Spinal cord (tissue), 9 donors: ENCODE measurements at regions not wholly inside any gene's neighbourhood (a gene's known extent, or its start where the extent isn't known, plus 50 kb on each side); places are given as distances from the start of the nearest gene placed in this dataset.

Experiments used
- DNase-seq, 6 donors: peaks; one replicate each; pipeline versions ENCODE4 v3.0.0 to v3.0.0-alpha.2; 2013 to 2015; ENCODE audit warnings: low spot score in 6 of 6, low read depth in 4 of 6
- H3K27ac ChIP-seq: one replicate; pipeline ENCODE4 v1.5.1; 2013; ENCODE audit warnings: low read depth, low read length, control low read depth
- H3K27me3 ChIP-seq: one replicate; pipeline ENCODE4 v1.6.1; 2013; ENCODE audit warnings: low read length; ENCODE audit not compliant: control insufficient read depth, insufficient read depth
- H3K36me3 ChIP-seq: one replicate; pipeline ENCODE4 v1.6.1; 2013; ENCODE audit warnings: low read length; ENCODE audit not compliant: control insufficient read depth, insufficient read depth
- H3K4me1 ChIP-seq: one replicate; pipeline ENCODE4 v1.6.1; 2013; ENCODE audit warnings: low read length; ENCODE audit not compliant: control insufficient read depth, insufficient read depth
- H3K4me3 ChIP-seq: one replicate; pipeline ENCODE4 v1.5.1; 2013; ENCODE audit warnings: low read depth, low read length, control low read depth
- H3K9me3 ChIP-seq: one replicate; pipeline ENCODE4 v1.6.1; 2013; ENCODE audit warnings: low read length; ENCODE audit not compliant: control insufficient read depth, insufficient read depth
- WGBS: methylation state at CpG from one replicate; pipeline ENCODE4 v1.1.5; 2013; ENCODE audit warnings: missing lambda C conversion rate; ENCODE audit not compliant: insufficient coverage; 5-methylcytosine and 5-hydroxymethylcytosine counted together
- donor health status: healthy.

- 64% methylated on average over 2 of the region's 2 CpGs for WGBS
Measured at GRCh38 chr6:51531623-51532022, 555.8 kb downstream of the PKHD1 start.

GRCh38 chr6:51533962-51534361 lies 553.5 kb downstream of the PKHD1 start:
- Histone ChIP-seq H3K36me3 (no peaks in the 10 kb centered on the region), H3K27ac (no peak overlapping the region), H3K27me3 (no peaks in the 10 kb centered on the region), H3K4me3 (no peak overlapping the region), H3K9me3 (no peaks in the 10 kb centered on the region), H3K4me1 (no peaks in the 10 kb centered on the region)
- whole genome bisulfite sequencing, result 86% methylated on average over 1 of the region's 3 CpGs
- DNase-seq, result no peak

More at GRCh38 chr6:51531623-51532022, 555.8 kb downstream of the PKHD1 start:
- peak in 1 of 6 donors; percentile 60 for DNase-seq
- H3K27ac ChIP-seq, result no peak overlapping the region
- H3K4me1 ChIP-seq, result no peaks in the 10 kb centered on the region
- H3K4me3 ChIP-seq, result no peak overlapping the region
- no peaks in the 10 kb centered on the region for H3K9me3 ChIP-seq
- no peaks in the 10 kb centered on the region for H3K27me3 ChIP-seq
- no peaks in the 10 kb centered on the region for H3K36me3 ChIP-seq

- no CpG with 5 or more reads among the region's 1 CpG for WGBS
Measured at GRCh38 chr6:51535327-51535726, 552.1 kb downstream of the PKHD1 start.

GRCh38 chr6:51536728-51537127 lies 550.7 kb downstream of the PKHD1 start:
- no CpG with 5 or more reads among the region's 2 CpGs for WGBS
- Histone ChIP-seq H3K36me3 (no peaks in the 10 kb centered on the region), H3K9me3 (no peaks in the 10 kb centered on the region), H3K4me3 (no peak overlapping the region), H3K27ac (no peak overlapping the region), H3K4me1 (no peaks in the 10 kb centered on the region), H3K27me3 (no peaks in the 10 kb centered on the region)
- no peak for DNase-seq

More at GRCh38 chr6:51535327-51535726, 552.1 kb downstream of the PKHD1 start:
- Histone ChIP-seq H3K9me3 (no peaks in the 10 kb centered on the region), H3K27me3 (no peaks in the 10 kb centered on the region), H3K27ac (no peak overlapping the region), H3K4me1 (no peaks in the 10 kb centered on the region), H3K4me3 (no peak overlapping the region), H3K36me3 (no peaks in the 10 kb centered on the region)
- DNase-seq, result no peak

GRCh38 chr6:51541847-51542246 lies 545.6 kb downstream of the PKHD1 start:
- no peaks in the 10 kb centered on the region for H3K27me3 ChIP-seq
- no CpG with 5 or more reads among the region's 7 CpGs for WGBS
- peak in 4 of 6 donors; percentile 7 to 91 (median 44) for DNase-seq

GRCh38 chr6:51542475-51542874 lies 544.9 kb downstream of the PKHD1 start:
- Histone ChIP-seq H3K9me3 (no peaks in the 10 kb centered on the region), H3K36me3 (no peaks in the 10 kb centered on the region), H3K4me1 (no peaks in the 10 kb centered on the region), H3K27ac (no peak overlapping the region), H3K27me3 (no peaks in the 10 kb centered on the region), H3K4me3 (no peak overlapping the region)
- WGBS, result 78% methylated on average over 3 of the region's 4 CpGs
- peak in 1 of 6 donors; percentile 14 for DNase-seq

More at GRCh38 chr6:51541847-51542246, 545.6 kb downstream of the PKHD1 start:
- no peak overlapping the region for H3K27ac ChIP-seq
- H3K4me1 ChIP-seq, result no peaks in the 10 kb centered on the region
- no peaks in the 10 kb centered on the region for H3K36me3 ChIP-seq
- H3K4me3 ChIP-seq, result no peak overlapping the region
- no peaks in the 10 kb centered on the region for H3K9me3 ChIP-seq

GRCh38 chr6:51550243-51550642 lies 537.2 kb downstream of the PKHD1 start:
- no peak overlapping the region for H3K4me3 ChIP-seq
- no peak overlapping the region for H3K27ac ChIP-seq
- H3K27me3 ChIP-seq, result no peaks in the 10 kb centered on the region
- no peaks in the 10 kb centered on the region for H3K36me3 ChIP-seq
- WGBS, result no CpG with 5 or more reads among the region's 1 CpG
- peak in 1 of 6 donors; percentile 13 for DNase-seq
- no peaks in the 10 kb centered on the region for H3K9me3 ChIP-seq
- H3K4me1 ChIP-seq, result no peaks in the 10 kb centered on the region

- Histone ChIP-seq H3K36me3 (no peaks in the 10 kb centered on the region), H3K4me1 (no peaks in the 10 kb centered on the region), H3K4me3 (no peak overlapping the region), H3K27ac (no peak overlapping the region), H3K27me3 (no peaks in the 10 kb centered on the region), H3K9me3 (no peaks in the 10 kb centered on the region)
- 29% methylated on average over 2 of the region's 3 CpGs for WGBS
- peak in 2 of 6 donors; percentile 8 to 62 for DNase-seq
Measured at GRCh38 chr6:51552435-51552834, 535.0 kb downstream of the PKHD1 start.

- Histone ChIP-seq H3K9me3 (no peaks in the 10 kb centered on the region), H3K4me3 (no peak overlapping the region), H3K36me3 (no peaks in the 10 kb centered on the region), H3K27me3 (no peaks in the 10 kb centered on the region), H3K4me1 (no peaks in the 10 kb centered on the region), H3K27ac (no peak overlapping the region)
- peak in 2 of 6 donors; percentile 71 to 78 for DNase-seq
- WGBS, result 53% methylated on average over 7 of the region's 19 CpGs
Measured at GRCh38 chr6:51553246-51554015, 534.0 kb downstream of the PKHD1 start.

GRCh38 chr6:51554029-51554428 lies 533.4 kb downstream of the PKHD1 start:
- Histone ChIP-seq H3K36me3 (no peaks in the 10 kb centered on the region), H3K27ac (no peak overlapping the region), H3K4me3 (no peak overlapping the region), H3K27me3 (no peaks in the 10 kb centered on the region), H3K4me1 (no peaks in the 10 kb centered on the region), H3K9me3 (no peaks in the 10 kb centered on the region)
- DNase-seq, result no peak
- no CpG with 5 or more reads among the region's 3 CpGs for WGBS
